HG03139 (cell line): ENCODE measurements at regions not wholly inside any gene's neighbourhood (a gene's known extent, or its start where the extent isn't known, plus 50 kb on each side); places are given as distances from the start of the nearest gene placed in this dataset.

Experiments used
- ATAC-seq: cut with Tn5 transposase; IDR thresholded peaks from one replicate; pipeline ENCODE4 v1.9.1; 2021; ENCODE audit not compliant: unreplicated experiment

- ATAC-seq, result no peak
Observed at GRCh38 chr2:107018366-107018765, 132.4 kb upstream of the ST6GAL2 start.

- no peak for ATAC-seq
Observed at GRCh38 chr2:107020392-107020791, 134.4 kb upstream of the ST6GAL2 start.

- no peak for ATAC-seq
Observed at GRCh38 chr2:107024269-107024668, 138.3 kb upstream of the ST6GAL2 start.

GRCh38 chr2:107025291-107025857 is 139.4 kb upstream of the ST6GAL2 start:
- ATAC-seq, result no peak

GRCh38 chr2:107025869-107026380 is 140.0 kb upstream of the ST6GAL2 start:
- ATAC-seq, result no peak

- ATAC-seq, result no peak
Observed at GRCh38 chr2:107027205-107027604, 141.2 kb upstream of the ST6GAL2 start.

- no peak for ATAC-seq
Observed at GRCh38 chr2:107027810-107028209, 141.8 kb upstream of the ST6GAL2 start.

GRCh38 chr2:107028661-107029060 is 142.7 kb upstream of the ST6GAL2 start:
- ATAC-seq, result no peak

GRCh38 chr2:107036293-107036692 is 150.3 kb upstream of the ST6GAL2 start:
- ATAC-seq, result no peak

- no peak for ATAC-seq
Observed at GRCh38 chr2:107062173-107062572, 176.2 kb upstream of the ST6GAL2 start.

- ATAC-seq, result no peak
Observed at GRCh38 chr2:107062599-107063220, 176.7 kb upstream of the ST6GAL2 start.

- no peak for ATAC-seq
Observed at GRCh38 chr2:107063228-107063627, 177.3 kb upstream of the ST6GAL2 start.

- no peak for ATAC-seq
Observed at GRCh38 chr2:107064750-107065149, 178.8 kb upstream of the ST6GAL2 start.

- ATAC-seq, result no peak
Observed at GRCh38 chr2:107068069-107068916, 182.3 kb upstream of the ST6GAL2 start.

GRCh38 chr2:107069890-107070289 is 183.9 kb upstream of the ST6GAL2 start:
- no peak for ATAC-seq

GRCh38 chr2:107072150-107072940 is 186.4 kb upstream of the ST6GAL2 start:
- no peak for ATAC-seq

- ATAC-seq, result no peak
Observed at GRCh38 chr2:107078584-107078983, 192.6 kb upstream of the ST6GAL2 start.

GRCh38 chr2:107086497-107086896 is 200.5 kb upstream of the ST6GAL2 start:
- no peak for ATAC-seq

GRCh38 chr2:107088156-107088555 is 202.2 kb upstream of the ST6GAL2 start:
- no peak for ATAC-seq

GRCh38 chr2:107091163-107091864 is 205.3 kb upstream of the ST6GAL2 start:
- ATAC-seq, result no peak
